ENCODE measurements at regions not wholly inside any gene's neighbourhood (a gene's known extent, or its start where the extent isn't known, plus 50 kb on each side); places are given as distances from the start of the nearest gene placed in this dataset.
"Not testable (repeated sequence)": the region's sequence is repeated elsewhere in the genome, so short reads cannot be mapped to it uniquely, and the experiment has no call there.

- not testable (repeated sequence) for H3K4me3 ChIP-seq (ENCODE audit: low read depth in 1 of 2, low read length in 2 of 2); H3K36me3 ChIP-seq (ENCODE audit: insufficient read depth, low read length); H3K27me3 ChIP-seq (ENCODE audit: control insufficient read depth in 1 of 2, insufficient read depth in 2 of 2, low read length in 2 of 2); H3K27ac ChIP-seq (ENCODE audit: low read depth, low read length); H3K4me1 ChIP-seq (ENCODE audit: insufficient read depth, low read length); H3K9ac ChIP-seq (ENCODE audit: low read length); H3K9me3 ChIP-seq (ENCODE audit: low read length)
These were observed 918.7 kb upstream of the CRIM1 start for GRCh38 chr2:35436893-35437292.

GRCh38 chr2:35428548-35428947, 927.0 kb upstream of the CRIM1 start:
- no peak overlapping the region for H3K9ac ChIP-seq (ENCODE audit: low read length)
- no peaks in the 10 kb centered on the region for H3K27me3 ChIP-seq (ENCODE audit: control insufficient read depth in 1 of 2, insufficient read depth in 2 of 2, low read length in 2 of 2)
- H3K9me3 ChIP-seq (ENCODE audit: low read length) = no peaks in the 10 kb centered on the region
- no peaks in the 10 kb centered on the region for H3K4me1 ChIP-seq (ENCODE audit: insufficient read depth, low read length)
- H3K27ac ChIP-seq (ENCODE audit: low read depth, low read length) = no peak overlapping the region
- no peak overlapping the region for H3K4me3 ChIP-seq (ENCODE audit: low read depth in 1 of 2, low read length in 2 of 2)
- H3K36me3 ChIP-seq (ENCODE audit: insufficient read depth, low read length) = no peaks in the 10 kb centered on the region

GRCh38 chr2:35421485-35421884, 934.1 kb upstream of the CRIM1 start:
- Histone ChIP-seq H3K4me1 (ENCODE audit: insufficient read depth, low read length) (no peaks in the 10 kb centered on the region), H3K9me3 (ENCODE audit: low read length) (no peaks in the 10 kb centered on the region), H3K36me3 (ENCODE audit: insufficient read depth, low read length) (no peaks in the 10 kb centered on the region), H3K9ac (ENCODE audit: low read length) (no peak overlapping the region), H3K27me3 (ENCODE audit: control insufficient read depth in 1 of 2, insufficient read depth in 2 of 2, low read length in 2 of 2) (no peaks in the 10 kb centered on the region), H3K4me3 (ENCODE audit: low read depth in 1 of 2, low read length in 2 of 2) (no peak overlapping the region), H3K27ac (ENCODE audit: low read depth, low read length) (no peak overlapping the region)

- Histone ChIP-seq H3K27me3 (ENCODE audit: control insufficient read depth in 1 of 2, insufficient read depth in 2 of 2, low read length in 2 of 2) (no peaks in the 10 kb centered on the region), H3K9ac (ENCODE audit: low read length) (no peak overlapping the region), H3K36me3 (ENCODE audit: insufficient read depth, low read length) (no peaks in the 10 kb centered on the region), H3K4me3 (ENCODE audit: low read depth in 1 of 2, low read length in 2 of 2) (no peak overlapping the region), H3K27ac (ENCODE audit: low read depth, low read length) (no peak overlapping the region), H3K9me3 (ENCODE audit: low read length) (no peaks in the 10 kb centered on the region), H3K4me1 (ENCODE audit: insufficient read depth, low read length) (no peaks in the 10 kb centered on the region)
These were observed 938.3 kb upstream of the CRIM1 start for GRCh38 chr2:35417293-35417692.

GRCh38 chr2:35416391-35417140, 939.0 kb upstream of the CRIM1 start:
- Histone ChIP-seq H3K9ac (ENCODE audit: low read length) (no peak overlapping the region), H3K36me3 (ENCODE audit: insufficient read depth, low read length) (no peaks in the 10 kb centered on the region), H3K4me1 (ENCODE audit: insufficient read depth, low read length) (no peaks in the 10 kb centered on the region), H3K9me3 (ENCODE audit: low read length) (no peaks in the 10 kb centered on the region), H3K4me3 (ENCODE audit: low read depth in 1 of 2, low read length in 2 of 2) (no peak overlapping the region), H3K27me3 (ENCODE audit: control insufficient read depth in 1 of 2, insufficient read depth in 2 of 2, low read length in 2 of 2) (no peaks in the 10 kb centered on the region), H3K27ac (ENCODE audit: low read depth, low read length) (no peak overlapping the region)

- Histone ChIP-seq H3K36me3 (ENCODE audit: insufficient read depth, low read length) (no peaks in the 10 kb centered on the region), H3K9me3 (ENCODE audit: low read length) (no peaks in the 10 kb centered on the region), H3K4me3 (ENCODE audit: low read depth in 1 of 2, low read length in 2 of 2) (no peak overlapping the region), H3K27me3 (ENCODE audit: control insufficient read depth in 1 of 2, insufficient read depth in 2 of 2, low read length in 2 of 2) (no peaks in the 10 kb centered on the region), H3K27ac (ENCODE audit: low read depth, low read length) (no peak overlapping the region), H3K4me1 (ENCODE audit: insufficient read depth, low read length) (no peaks in the 10 kb centered on the region), H3K9ac (ENCODE audit: low read length) (no peak overlapping the region)
These were observed 939.6 kb upstream of the CRIM1 start for GRCh38 chr2:35415942-35416341.

GRCh38 chr2:35415282-35415681, 940.3 kb upstream of the CRIM1 start:
- Histone ChIP-seq H3K4me1 (ENCODE audit: insufficient read depth, low read length) (no peaks in the 10 kb centered on the region), H3K9me3 (ENCODE audit: low read length) (no peaks in the 10 kb centered on the region), H3K36me3 (ENCODE audit: insufficient read depth, low read length) (no peaks in the 10 kb centered on the region), H3K4me3 (ENCODE audit: low read depth in 1 of 2, low read length in 2 of 2) (no peak overlapping the region), H3K9ac (ENCODE audit: low read length) (no peak overlapping the region), H3K27me3 (ENCODE audit: control insufficient read depth in 1 of 2, insufficient read depth in 2 of 2, low read length in 2 of 2) (no peaks in the 10 kb centered on the region), H3K27ac (ENCODE audit: low read depth, low read length) (no peak overlapping the region)

- H3K36me3 ChIP-seq (ENCODE audit: insufficient read depth, low read length) = no peaks in the 10 kb centered on the region
- no peaks in the 10 kb centered on the region for H3K27me3 ChIP-seq (ENCODE audit: control insufficient read depth in 1 of 2, insufficient read depth in 2 of 2, low read length in 2 of 2)
These were observed 945.0 kb upstream of the CRIM1 start for GRCh38 chr2:35410431-35411061.

GRCh38 chr2:35409762-35410161, 945.8 kb upstream of the CRIM1 start:
- Histone ChIP-seq H3K27ac (ENCODE audit: low read depth, low read length) (no peak overlapping the region), H3K9ac (ENCODE audit: low read length) (no peak overlapping the region), H3K9me3 (ENCODE audit: low read length) (no peaks in the 10 kb centered on the region), H3K4me1 (ENCODE audit: insufficient read depth, low read length) (no peaks in the 10 kb centered on the region), H3K4me3 (ENCODE audit: low read depth in 1 of 2, low read length in 2 of 2) (no peak overlapping the region), H3K27me3 (ENCODE audit: control insufficient read depth in 1 of 2, insufficient read depth in 2 of 2, low read length in 2 of 2) (no peaks in the 10 kb centered on the region), H3K36me3 (ENCODE audit: insufficient read depth, low read length) (no peaks in the 10 kb centered on the region)

More at GRCh38 chr2:35410431-35411061, 945.0 kb upstream of the CRIM1 start:
- no peaks in the 10 kb centered on the region for H3K4me1 ChIP-seq (ENCODE audit: insufficient read depth, low read length)
- H3K9me3 ChIP-seq (ENCODE audit: low read length) = no peaks in the 10 kb centered on the region
- no peak overlapping the region for H3K4me3 ChIP-seq (ENCODE audit: low read depth in 1 of 2, low read length in 2 of 2)
- H3K27ac ChIP-seq (ENCODE audit: low read depth, low read length) = no peak overlapping the region
- no peak overlapping the region for H3K9ac ChIP-seq (ENCODE audit: low read length)

- Histone ChIP-seq H3K4me3 (ENCODE audit: low read depth in 1 of 2, low read length in 2 of 2) (no peak overlapping the region), H3K27ac (ENCODE audit: low read depth, low read length) (no peak overlapping the region), H3K27me3 (ENCODE audit: control insufficient read depth in 1 of 2, insufficient read depth in 2 of 2, low read length in 2 of 2) (no peaks in the 10 kb centered on the region), H3K4me1 (ENCODE audit: insufficient read depth, low read length) (no peaks in the 10 kb centered on the region), H3K9me3 (ENCODE audit: low read length) (no peaks in the 10 kb centered on the region), H3K36me3 (ENCODE audit: insufficient read depth, low read length) (no peaks in the 10 kb centered on the region), H3K9ac (ENCODE audit: low read length) (no peak overlapping the region)
These were observed 947.3 kb upstream of the CRIM1 start for GRCh38 chr2:35408320-35408719.

- Histone ChIP-seq H3K36me3 (ENCODE audit: insufficient read depth, low read length) (no peaks in the 10 kb centered on the region), H3K9me3 (ENCODE audit: low read length) (no peaks in the 10 kb centered on the region), H3K27me3 (ENCODE audit: control insufficient read depth in 1 of 2, insufficient read depth in 2 of 2, low read length in 2 of 2) (no peaks in the 10 kb centered on the region), H3K9ac (ENCODE audit: low read length) (no peak overlapping the region), H3K4me3 (ENCODE audit: low read depth in 1 of 2, low read length in 2 of 2) (no peak overlapping the region), H3K27ac (ENCODE audit: low read depth, low read length) (no peak overlapping the region), H3K4me1 (ENCODE audit: insufficient read depth, low read length) (no peaks in the 10 kb centered on the region)
These were observed 963.7 kb upstream of the CRIM1 start for GRCh38 chr2:35391736-35392442.

Measured in muscle layer of colon (tissue), 2 donors.